ENCODE measurements at regions not wholly inside any gene's neighbourhood (a gene's known extent, or its start where the extent isn't known, plus 50 kb on each side); places are given as distances from the start of the nearest gene placed in this dataset.
A peak's percentile ranks its signal among the peaks of the same experiment; 100 is the strongest.

- Mint-ChIP-seq H3K4me3 (no peak overlapping the region), H3K4me1 (peaks cover 26% of the 10 kb centered on the region), H3K36me3 (ENCODE audit: low read depth) (peaks cover 2% of the 10 kb centered on the region), H3K9me3 (peaks cover 1% of the 10 kb centered on the region), H3K27ac (peak overlapping the region; percentile 85), H3K27me3 (ENCODE audit: low read depth, poor library complexity) (peaks cover 4% of the 10 kb centered on the region)
- TF ChIP-seq CTCF (IDR thresholded peaks at IDR 0.05): no peak
- DNase-seq: no peak
These were observed 475.5 kb downstream of the SOX11 start for GRCh38 chr2:6167592-6168138.

GRCh38 chr2:6168485-6168884, 476.3 kb downstream of the SOX11 start:
- H3K9me3 Mint-ChIP-seq: peaks cover 9% of the 10 kb centered on the region
- peaks cover 26% of the 10 kb centered on the region for H3K4me1 Mint-ChIP-seq
- no peak overlapping the region for H3K27ac Mint-ChIP-seq
- H3K36me3 Mint-ChIP-seq (ENCODE audit: low read depth): peaks cover 10% of the 10 kb centered on the region
- no peak for TF ChIP-seq CTCF (IDR thresholded peaks at IDR 0.05)
- H3K27me3 Mint-ChIP-seq (ENCODE audit: low read depth, poor library complexity): peaks cover 4% of the 10 kb centered on the region
- no peak overlapping the region for H3K4me3 Mint-ChIP-seq
- no peak for DNase-seq

- Mint-ChIP-seq H3K4me1 (no peaks in the 10 kb centered on the region), H3K36me3 (ENCODE audit: low read depth) (peaks cover 14% of the 10 kb centered on the region), H3K9me3 (peaks cover 29% of the 10 kb centered on the region), H3K27ac (no peak overlapping the region), H3K4me3 (no peak overlapping the region), H3K27me3 (ENCODE audit: low read depth, poor library complexity) (no peaks in the 10 kb centered on the region)
- no peak for TF ChIP-seq CTCF (IDR thresholded peaks at IDR 0.05)
- DNase-seq: no peak
These were observed 479.1 kb downstream of the SOX11 start for GRCh38 chr2:6171294-6171693.

- TF ChIP-seq CTCF (IDR thresholded peaks at IDR 0.05): no peak
- Mint-ChIP-seq H3K36me3 (ENCODE audit: low read depth) (peaks cover 11% of the 10 kb centered on the region), H3K27ac (no peak overlapping the region), H3K9me3 (peaks cover 26% of the 10 kb centered on the region), H3K4me1 (peaks cover 20% of the 10 kb centered on the region), H3K4me3 (no peak overlapping the region), H3K27me3 (ENCODE audit: low read depth, poor library complexity) (peaks cover 3% of the 10 kb centered on the region)
- DNase-seq: no peak
These were observed 485.6 kb downstream of the SOX11 start for GRCh38 chr2:6177811-6178210.

GRCh38 chr2:6181525-6181924, 489.3 kb downstream of the SOX11 start:
- H3K9me3 Mint-ChIP-seq: no peaks in the 10 kb centered on the region
- H3K36me3 Mint-ChIP-seq (ENCODE audit: low read depth): no peaks in the 10 kb centered on the region
- no peak for TF ChIP-seq CTCF (IDR thresholded peaks at IDR 0.05)
- no peak overlapping the region for H3K4me3 Mint-ChIP-seq
- peak overlapping the region; percentile 95 for H3K27ac Mint-ChIP-seq
- peaks cover 7% of the 10 kb centered on the region for H3K27me3 Mint-ChIP-seq (ENCODE audit: low read depth, poor library complexity)
- no peak for DNase-seq
- peaks cover 55% of the 10 kb centered on the region for H3K4me1 Mint-ChIP-seq

- TF ChIP-seq CTCF (IDR thresholded peaks at IDR 0.05): no peak
- Mint-ChIP-seq H3K36me3 (ENCODE audit: low read depth) (no peaks in the 10 kb centered on the region), H3K4me3 (no peak overlapping the region), H3K9me3 (no peaks in the 10 kb centered on the region), H3K27me3 (ENCODE audit: low read depth, poor library complexity) (peaks cover 7% of the 10 kb centered on the region), H3K4me1 (peaks cover 59% of the 10 kb centered on the region), H3K27ac (peak overlapping the region; percentile 95)
- no peak for DNase-seq
These were observed 489.7 kb downstream of the SOX11 start for GRCh38 chr2:6181926-6182325.
